ENCODE measurements at regions not wholly inside any gene's neighbourhood (a gene's known extent, or its start where the extent isn't known, plus 50 kb on each side); places are given as distances from the start of the nearest gene placed in this dataset.

DNA sequence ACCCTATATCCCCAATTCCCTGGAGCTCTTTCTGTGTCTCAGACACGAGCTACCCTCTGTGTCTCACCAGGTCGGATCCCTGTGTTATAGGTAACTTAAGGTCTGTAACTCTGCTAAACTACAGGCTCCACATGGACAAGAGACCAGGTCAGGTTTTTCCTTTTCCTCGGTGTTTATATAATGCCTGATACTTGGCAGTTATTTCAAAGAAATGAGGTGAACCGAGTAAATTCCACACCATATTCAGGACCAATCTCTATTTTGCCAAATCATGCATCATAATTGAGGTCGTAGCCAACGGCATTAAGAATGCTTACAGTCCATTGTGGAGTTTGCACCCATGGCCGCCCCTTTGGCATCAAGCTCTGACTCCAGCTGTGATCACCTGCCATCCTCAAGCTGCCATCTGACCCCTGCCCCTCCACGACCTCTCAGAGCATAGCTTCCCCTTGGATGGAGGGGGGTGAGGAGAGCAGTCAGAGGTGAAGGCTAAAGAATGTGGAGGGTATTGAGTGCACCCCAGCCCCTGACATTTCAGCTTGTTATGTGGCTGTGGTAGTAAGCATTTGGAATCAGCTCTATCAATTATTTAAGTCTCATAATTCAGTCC is 434.7 kb upstream of the RBFOX1 start:
- no peak for TF ChIP-seq POLR2A (IDR thresholded peaks at IDR 0.05)
- TF ChIP-seq, protein P1, sequence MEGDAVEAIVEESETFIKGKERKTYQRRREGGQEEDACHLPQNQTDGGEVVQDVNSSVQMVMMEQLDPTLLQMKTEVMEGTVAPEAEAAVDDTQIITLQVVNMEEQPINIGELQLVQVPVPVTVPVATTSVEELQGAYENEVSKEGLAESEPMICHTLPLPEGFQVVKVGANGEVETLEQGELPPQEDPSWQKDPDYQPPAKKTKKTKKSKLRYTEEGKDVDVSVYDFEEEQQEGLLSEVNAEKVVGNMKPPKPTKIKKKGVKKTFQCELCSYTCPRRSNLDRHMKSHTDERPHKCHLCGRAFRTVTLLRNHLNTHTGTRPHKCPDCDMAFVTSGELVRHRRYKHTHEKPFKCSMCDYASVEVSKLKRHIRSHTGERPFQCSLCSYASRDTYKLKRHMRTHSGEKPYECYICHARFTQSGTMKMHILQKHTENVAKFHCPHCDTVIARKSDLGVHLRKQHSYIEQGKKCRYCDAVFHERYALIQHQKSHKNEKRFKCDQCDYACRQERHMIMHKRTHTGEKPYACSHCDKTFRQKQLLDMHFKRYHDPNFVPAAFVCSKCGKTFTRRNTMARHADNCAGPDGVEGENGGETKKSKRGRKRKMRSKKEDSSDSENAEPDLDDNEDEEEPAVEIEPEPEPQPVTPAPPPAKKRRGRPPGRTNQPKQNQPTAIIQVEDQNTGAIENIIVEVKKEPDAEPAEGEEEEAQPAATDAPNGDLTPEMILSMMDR (IDR thresholded peaks at IDR 0.05), result no peak

Data from heart left ventricle (tissue), 13 donors.